GM18508 (cell line): ENCODE measurements at regions not wholly inside any gene's neighbourhood (a gene's known extent, or its start where the extent isn't known, plus 50 kb on each side); places are given as distances from the start of the nearest gene placed in this dataset.
"Not testable (repeated sequence)": the region's sequence is repeated elsewhere in the genome, so short reads cannot be mapped to it uniquely, and the experiment has no call there.

Experiments
- ATAC-seq: cut with Tn5 transposase; IDR thresholded peaks from one replicate; pipeline ENCODE4 v1.9.1; 2021; ENCODE audit warnings: moderate number of reproducible peaks; ENCODE audit not compliant: insufficient read depth, unreplicated experiment

DNA sequence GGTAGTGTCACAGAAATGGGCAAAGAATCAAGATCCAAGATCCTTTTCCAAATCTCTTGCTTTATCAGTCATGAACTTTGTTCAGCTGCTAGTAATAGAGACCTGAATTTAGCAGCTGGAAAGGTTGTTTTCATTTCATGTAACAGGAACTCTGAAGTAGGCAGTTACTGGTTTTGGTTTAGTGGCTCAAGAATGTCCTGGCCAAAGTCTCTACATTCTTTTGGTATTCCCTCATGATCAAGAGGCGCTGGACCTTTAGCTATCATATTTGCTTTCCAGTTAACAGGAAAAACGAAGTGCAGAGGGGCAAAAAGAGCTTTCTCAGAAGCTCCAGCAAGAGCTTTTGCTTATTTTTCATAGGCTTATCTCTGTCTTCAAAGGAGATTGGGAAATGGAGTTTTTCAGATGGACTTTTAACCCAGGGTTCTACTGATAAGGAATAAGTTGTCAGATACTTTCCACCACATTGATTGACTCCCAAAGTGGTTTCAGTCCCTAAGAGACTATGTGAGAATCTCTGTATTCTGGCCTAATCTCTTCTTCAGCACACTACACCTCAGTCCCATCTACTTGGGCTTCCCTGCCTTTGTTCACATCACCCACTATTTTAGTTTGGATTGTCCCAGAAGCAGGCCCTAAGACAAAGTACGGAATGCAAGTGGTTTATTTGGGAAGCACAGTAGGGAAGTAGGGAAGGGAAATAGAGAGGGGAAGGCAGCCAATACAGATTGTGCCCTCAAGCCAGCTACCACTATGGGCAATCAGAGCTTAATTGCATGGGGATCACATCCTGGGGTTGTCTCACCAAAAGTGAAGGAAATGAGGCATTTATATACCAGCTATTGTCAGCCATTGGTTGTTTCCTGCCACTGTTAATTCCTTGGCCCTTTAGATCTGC lies 359.3 kb downstream of the LRRC70 start:
- ATAC-seq = no peak

- ATAC-seq = no peak
These were observed 357.0 kb downstream of the LRRC70 start for GRCh38 chr5:62935660-62936059.

DNA sequence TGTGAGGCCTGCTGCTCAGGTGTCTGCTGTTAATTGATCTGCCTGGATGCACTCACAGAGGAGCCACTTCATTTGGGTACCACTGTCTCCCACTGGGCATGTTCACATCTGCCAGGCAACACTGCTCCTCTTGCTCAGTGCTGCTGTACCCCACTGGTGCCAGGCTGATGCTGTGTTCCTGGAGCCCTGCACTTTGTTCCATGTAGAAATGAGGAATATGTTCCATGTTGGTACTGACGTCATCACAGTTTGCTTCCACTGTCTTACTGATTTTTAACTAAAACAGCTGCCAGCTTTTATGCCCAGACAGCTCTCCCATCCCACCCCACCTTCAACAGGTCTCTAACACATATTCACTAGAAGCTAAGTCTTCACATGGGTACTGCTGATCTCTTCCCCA lies 355.7 kb downstream of the LRRC70 start:
- ATAC-seq = no peak

- no peak for ATAC-seq
These were observed 354.6 kb downstream of the LRRC70 start for GRCh38 chr5:62933261-62933660.

GRCh38 chr5:62931153-62931950 lies 352.7 kb downstream of the LRRC70 start:
- ATAC-seq = no peak

- no peak for ATAC-seq
These were observed 343.6 kb downstream of the LRRC70 start for GRCh38 chr5:62922191-62922590.

- no peak for ATAC-seq
These were observed 342.2 kb downstream of the LRRC70 start for GRCh38 chr5:62920856-62921255.

DNA sequence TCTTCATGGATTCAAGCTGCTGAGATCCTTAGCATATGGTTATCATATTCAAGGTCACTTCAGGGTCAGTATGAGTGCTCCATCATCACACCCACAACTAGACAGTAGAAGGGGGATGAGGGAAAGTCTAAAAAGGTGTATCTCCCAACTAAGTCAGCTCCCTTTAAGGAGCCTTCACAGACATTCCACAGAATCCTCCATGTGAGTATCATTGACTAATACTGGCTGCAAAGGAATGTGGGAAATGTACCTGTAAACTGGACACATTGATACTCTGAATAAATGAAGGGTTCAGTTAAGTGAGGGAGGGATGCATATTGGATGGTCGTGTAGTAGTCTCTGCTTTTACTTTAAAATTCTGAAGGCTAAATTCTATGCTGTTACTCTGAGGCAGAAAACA lies 330.7 kb downstream of the LRRC70 start:
- ATAC-seq = no peak

DNA sequence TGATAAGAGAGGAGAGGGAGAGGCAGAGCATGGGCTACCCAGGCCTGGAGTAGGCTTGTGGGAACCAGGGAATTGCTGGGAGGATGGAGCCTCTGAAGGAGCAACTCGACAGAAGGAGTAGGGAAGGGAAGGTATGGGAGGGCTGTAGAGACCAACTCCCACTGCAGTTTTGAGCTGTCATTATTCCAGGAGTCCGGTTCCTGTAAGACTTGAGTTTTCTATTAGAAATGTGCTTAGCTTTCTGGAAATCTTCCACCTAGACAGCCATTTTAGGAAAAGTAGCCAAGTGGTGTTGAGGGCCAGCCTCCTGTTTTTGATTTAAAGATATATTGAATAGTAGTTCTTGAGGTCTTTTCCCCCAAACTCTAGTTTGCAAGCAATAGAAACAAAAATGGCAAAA lies 323.5 kb downstream of the LRRC70 start:
- no peak for ATAC-seq

DNA sequence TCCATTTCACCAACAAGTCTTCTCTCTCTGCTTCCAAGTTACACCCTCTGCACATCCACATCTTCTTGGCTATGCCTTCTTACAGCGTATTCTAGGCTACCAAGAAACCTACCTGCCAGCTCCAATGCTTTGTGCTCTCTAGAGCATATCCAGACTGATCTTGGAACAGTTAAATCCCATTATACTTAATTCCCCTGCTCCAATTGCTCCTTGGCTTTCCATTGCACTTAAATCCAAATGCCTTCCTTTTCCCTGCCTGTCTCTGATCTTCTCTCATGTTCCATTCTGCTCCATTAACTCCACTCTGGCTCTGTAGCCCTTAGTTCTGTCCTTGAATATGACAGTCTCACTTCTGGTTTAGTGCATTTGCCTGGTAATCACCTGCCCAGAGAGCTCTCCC lies 322.4 kb downstream of the LRRC70 start:
- no peak for ATAC-seq

GRCh38 chr5:62896121-62896893 lies 317.7 kb downstream of the LRRC70 start:
- ATAC-seq = no peak

DNA sequence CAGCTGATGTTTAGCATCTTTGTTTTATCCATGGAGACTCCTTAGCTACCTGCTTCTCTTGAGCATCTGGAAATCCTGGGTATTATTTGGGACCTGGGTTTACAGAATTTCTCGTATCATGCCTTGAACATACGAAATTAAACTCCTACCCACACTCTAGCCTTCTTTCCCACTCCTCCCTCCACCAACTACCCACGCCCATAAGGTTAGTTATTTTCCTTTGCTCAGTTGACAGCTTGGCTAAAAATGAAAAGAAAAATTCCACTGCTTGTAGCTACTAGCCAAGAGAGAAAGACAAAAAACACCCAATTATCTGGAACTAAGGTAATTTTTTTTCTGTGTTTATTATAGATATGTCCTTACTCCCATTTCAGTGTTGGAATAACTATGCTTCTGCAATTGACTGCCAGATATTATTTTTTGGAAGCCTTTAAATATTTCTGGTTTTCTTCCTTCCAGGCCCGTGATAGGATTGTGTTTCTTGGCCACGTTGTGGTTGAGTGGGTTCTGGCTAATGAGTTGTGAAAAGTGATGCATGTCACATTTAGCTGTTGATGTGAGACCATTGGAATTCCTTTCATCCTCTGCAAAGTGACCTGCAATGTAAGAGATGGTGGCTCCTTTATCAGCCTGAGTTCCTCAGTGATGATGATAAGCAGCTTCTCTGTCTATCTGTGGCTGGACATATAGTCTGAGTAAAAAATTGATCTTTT lies 308.1 kb downstream of the LRRC70 start:
- no peak for ATAC-seq

DNA sequence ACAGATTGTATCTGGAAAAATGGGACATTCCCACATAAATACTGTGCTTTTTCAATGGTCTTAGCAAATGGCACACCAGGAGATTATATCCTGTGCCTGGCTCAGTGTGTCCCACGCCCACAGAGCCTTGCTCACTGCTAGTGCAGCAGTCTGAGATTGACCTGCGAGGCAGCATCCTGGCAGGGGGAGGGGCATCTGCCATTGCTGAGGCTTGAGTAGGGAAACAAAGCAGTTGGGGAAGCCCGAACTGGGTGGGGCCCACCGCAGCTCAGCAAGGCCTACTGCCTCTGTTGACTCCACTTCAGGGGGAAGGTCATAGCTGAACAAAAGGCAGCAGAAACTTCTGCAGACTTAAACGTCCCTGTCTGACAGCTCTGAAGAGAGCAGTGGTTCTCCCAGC lies 258.7 kb downstream of the LRRC70 start:
- ATAC-seq = not testable (repeated sequence)

DNA sequence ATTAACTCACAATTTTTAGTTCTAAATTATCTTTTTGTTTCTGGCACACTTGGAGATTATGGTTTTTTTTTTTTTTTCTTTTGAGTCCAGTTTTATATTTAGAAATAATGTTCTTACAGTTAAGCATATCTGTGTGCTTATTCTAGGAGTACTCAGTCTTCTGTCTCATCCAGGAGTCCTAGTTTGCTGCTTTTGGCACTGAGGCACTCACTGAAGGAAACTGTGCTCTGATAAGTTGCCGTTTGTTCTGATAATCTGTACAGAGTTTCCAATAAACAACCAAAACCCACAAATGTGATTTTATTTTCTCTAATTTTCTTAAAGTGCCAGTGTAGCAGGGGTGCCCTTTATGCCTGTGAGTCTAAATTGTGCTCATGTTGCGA lies 251.0 kb downstream of the LRRC70 start:
- ATAC-seq = no peak

DNA sequence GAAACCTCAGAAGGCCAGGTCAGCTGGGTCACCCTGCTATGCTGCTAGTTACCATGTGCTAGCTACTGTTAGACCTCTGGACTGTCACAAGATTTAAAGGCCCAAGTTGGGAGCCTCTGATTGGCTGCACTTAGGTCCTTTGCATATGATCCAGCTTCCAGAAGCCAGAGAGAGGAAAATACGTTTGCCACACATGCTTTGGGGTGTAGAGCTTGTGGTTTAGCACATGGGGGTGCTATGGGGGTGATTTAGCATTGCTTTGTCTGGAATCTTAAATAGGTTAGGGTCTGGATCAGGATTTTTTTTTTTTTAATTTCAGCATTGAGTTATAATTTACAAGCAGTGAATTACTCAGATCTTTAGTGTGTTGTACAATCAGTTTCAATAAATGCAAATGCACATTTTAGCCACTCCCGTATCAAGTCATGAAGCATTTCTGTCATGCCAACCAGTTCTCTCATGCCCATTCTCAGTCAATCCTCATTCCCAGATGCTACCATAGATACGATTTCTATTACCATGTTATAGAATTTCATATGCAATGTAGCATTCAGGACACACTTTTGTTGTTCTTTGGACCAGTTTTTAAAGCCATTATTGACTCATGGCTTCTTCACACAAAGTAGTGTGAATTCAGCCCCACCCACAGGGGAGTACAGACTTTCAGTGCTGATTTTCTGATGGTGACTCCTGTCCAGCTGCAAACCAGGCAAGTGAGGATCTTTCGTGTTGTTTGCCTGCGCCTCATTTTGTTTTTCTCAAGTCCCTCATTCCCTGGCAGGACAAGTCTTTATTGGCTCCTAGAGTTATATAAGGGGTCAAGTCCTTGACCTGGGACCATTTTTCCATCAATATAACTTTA lies 250.4 kb downstream of the LRRC70 start:
- ATAC-seq = no peak

- ATAC-seq = no peak
These were observed 247.1 kb downstream of the LRRC70 start for GRCh38 chr5:62825623-62826220.

- ATAC-seq = no peak
These were observed 246.3 kb downstream of the LRRC70 start for GRCh38 chr5:62824936-62825335.

DNA sequence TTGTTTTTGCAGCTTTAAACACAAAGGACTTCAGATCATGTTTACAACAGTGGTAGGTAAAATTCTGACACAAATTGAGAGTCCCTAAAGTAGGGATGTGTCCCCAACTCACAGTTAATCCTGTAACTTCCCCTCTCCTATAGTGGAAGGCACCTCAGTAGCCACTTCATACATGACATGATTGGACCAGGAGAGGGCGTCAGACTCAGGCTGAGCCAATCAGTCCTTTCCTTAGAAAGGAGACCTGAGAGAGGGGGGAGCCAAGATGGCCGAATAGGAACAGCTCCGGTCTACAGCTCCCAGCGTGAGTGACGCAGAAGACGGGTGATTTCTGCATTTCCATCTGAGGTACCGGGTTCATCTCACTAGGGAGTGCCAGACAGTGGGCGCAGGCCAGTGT lies 238.4 kb downstream of the LRRC70 start:
- not testable (repeated sequence) for ATAC-seq

DNA sequence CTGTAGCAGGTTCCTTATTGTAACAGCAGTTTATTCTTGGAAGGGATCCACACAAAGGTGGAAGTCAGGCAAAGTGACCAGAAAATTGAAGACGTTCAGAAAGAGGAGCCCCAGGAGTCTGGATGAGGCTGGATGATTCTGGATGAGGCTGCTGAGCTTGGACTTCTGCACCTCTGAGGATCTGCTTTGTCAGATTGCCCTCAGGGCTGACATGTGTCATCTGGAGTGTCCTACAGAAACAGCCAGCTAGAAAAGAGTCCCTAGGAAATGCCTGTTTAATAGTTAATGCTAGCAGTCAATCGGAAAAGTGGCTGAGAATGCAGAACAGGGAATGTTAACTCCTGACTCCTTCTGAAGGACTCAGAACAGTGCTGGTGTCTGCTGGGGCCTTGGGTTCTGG lies 236.4 kb downstream of the LRRC70 start:
- no peak for ATAC-seq
